ENCODE measurements at regions not wholly inside any gene's neighbourhood (a gene's known extent, or its start where the extent isn't known, plus 50 kb on each side); places are given as distances from the start of the nearest gene placed in this dataset.

DNA sequence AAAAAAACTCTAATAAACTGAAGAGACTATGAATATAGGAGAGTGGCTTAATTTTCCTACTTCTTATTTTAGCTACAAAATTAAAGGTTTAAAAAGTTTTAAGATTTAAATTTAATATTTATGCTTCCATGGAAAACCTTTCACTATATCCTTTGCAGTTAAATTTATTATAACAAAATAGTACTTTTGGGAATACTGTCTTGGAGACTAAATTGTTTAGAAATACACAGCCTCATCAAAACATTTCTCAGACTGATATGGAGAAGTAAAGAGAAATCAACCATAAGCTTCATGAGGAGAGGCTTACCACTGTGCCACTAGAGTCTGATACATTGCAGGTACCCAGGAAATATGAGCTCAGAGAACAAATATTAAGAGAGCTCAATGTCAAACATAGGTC lies 436.5 kb downstream of the KCTD12 start:
- dilution Hi-C loops (cut with MboI; ENCODE audit: extremely low pct_ligation_motif_present, low sequenced_read_pairs) = loop anchor here (25.0 kb wide), 1 partner anchor 562 kb away; no protein-coding TSS in a partner anchor
- H3K4me3 ChIP-seq (ENCODE audit: control insufficient read depth in 2 of 3, extremely low read depth in 1 of 3, insufficient read depth in 2 of 3, low read depth in 1 of 3, low read length in 3 of 3) = no peak overlapping the region
- H3K4me2 ChIP-seq (ENCODE audit: control insufficient read depth, extremely low read depth, insufficient read depth, low read depth, low read length) = no peak overlapping the region
- no peak overlapping the region for H3K9ac ChIP-seq (ENCODE audit: control insufficient read depth, extremely low read depth, insufficient read depth, low read length)
- no peaks in the 10 kb centered on the region for H3K4me1 ChIP-seq (ENCODE audit: control insufficient read depth, extremely low read depth, insufficient read depth, low read length)
- no peak overlapping the region for H2AFZ ChIP-seq (ENCODE audit: control insufficient read depth, low read length)
- no peak overlapping the region for H3K27ac ChIP-seq (ENCODE audit: control insufficient read depth, insufficient read depth, low read length)
- H3K79me2 ChIP-seq (ENCODE audit: control insufficient read depth, insufficient read depth, low read length) = no peaks in the 10 kb centered on the region
- H3K9me3 ChIP-seq (ENCODE audit: control insufficient read depth, low read depth, low read length) = no peaks in the 10 kb centered on the region
- H4K20me1 ChIP-seq (ENCODE audit: control insufficient read depth, extremely low read depth, insufficient read depth, low read length) = no peaks in the 10 kb centered on the region
- H3K27me3 ChIP-seq (ENCODE audit: control insufficient read depth, extremely low read depth, insufficient read depth, low read length) = no peaks in the 10 kb centered on the region
- DNase-seq (ENCODE audit: low read depth, low spot score) (no peak), FAIRE-seq (no peak)
- TF ChIP-seq EZH2 (IDR thresholded peaks at IDR 0.05; ENCODE audit: low read length) (no peak), CTCF (optimal IDR thresholded peaks at IDR 0.05 in 1 of 3, IDR thresholded peaks at IDR 0.05 in 1 of 3, conservative IDR thresholded peaks at IDR 0.05 in 1 of 3; ENCODE audit: extremely low read depth in 1 of 3, insufficient read depth in 2 of 3, low read length in 3 of 3) (no peak)
- H3K9me1 ChIP-seq (ENCODE audit: control insufficient read depth, extremely low read depth, insufficient read depth, low read length) = no peaks in the 10 kb centered on the region
- H3K36me3 ChIP-seq (ENCODE audit: control insufficient read depth in 2 of 2, extremely low read depth in 1 of 2, insufficient read depth in 2 of 2, low read length in 2 of 2) = no peaks in the 10 kb centered on the region

DNA sequence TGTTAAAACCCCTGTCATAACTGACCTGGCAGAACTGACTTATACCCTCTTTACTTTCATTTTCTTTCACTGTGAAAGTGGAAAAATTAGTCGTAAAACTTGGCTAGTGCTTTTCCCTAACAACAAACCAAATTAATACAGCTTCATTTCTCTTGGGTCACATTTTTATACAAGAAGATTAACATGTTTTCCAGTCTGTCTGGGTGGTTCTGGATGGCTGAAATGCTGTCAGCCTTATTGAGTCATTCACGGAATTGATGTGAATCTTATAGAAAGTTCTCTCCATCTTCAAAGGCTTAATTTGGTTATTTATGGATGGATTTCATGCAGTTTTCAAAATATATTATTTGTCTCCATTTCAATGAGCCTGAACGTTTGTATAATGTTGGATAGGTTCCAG lies 440.0 kb downstream of the KCTD12 start:
- no peak for TF ChIP-seq EZH2 (IDR thresholded peaks at IDR 0.05; ENCODE audit: low read length)
- H3K27ac ChIP-seq (ENCODE audit: control insufficient read depth, insufficient read depth, low read length) = no peak overlapping the region
- no peak overlapping the region for H3K4me2 ChIP-seq (ENCODE audit: control insufficient read depth, extremely low read depth, insufficient read depth, low read depth, low read length)
- no peak overlapping the region for H3K9ac ChIP-seq (ENCODE audit: control insufficient read depth, extremely low read depth, insufficient read depth, low read length)
- H4K20me1 ChIP-seq (ENCODE audit: control insufficient read depth, extremely low read depth, insufficient read depth, low read length) = no peaks in the 10 kb centered on the region
- H3K9me3 ChIP-seq (ENCODE audit: control insufficient read depth, low read depth, low read length) = no peaks in the 10 kb centered on the region
- H3K79me2 ChIP-seq (ENCODE audit: control insufficient read depth, insufficient read depth, low read length) = no peaks in the 10 kb centered on the region
- no peak for DNase-seq (ENCODE audit: low read depth, low spot score)
- no peaks in the 10 kb centered on the region for H3K4me1 ChIP-seq (ENCODE audit: control insufficient read depth, extremely low read depth, insufficient read depth, low read length)
- no peaks in the 10 kb centered on the region for H3K36me3 ChIP-seq (ENCODE audit: control insufficient read depth in 2 of 2, extremely low read depth in 1 of 2, insufficient read depth in 2 of 2, low read length in 2 of 2)
- no peak for FAIRE-seq
- no peaks in the 10 kb centered on the region for H3K27me3 ChIP-seq (ENCODE audit: control insufficient read depth, extremely low read depth, insufficient read depth, low read length)
- dilution Hi-C loops (cut with MboI; ENCODE audit: extremely low pct_ligation_motif_present, low sequenced_read_pairs) = no loop called here
- no peaks in the 10 kb centered on the region for H3K9me1 ChIP-seq (ENCODE audit: control insufficient read depth, extremely low read depth, insufficient read depth, low read length)
- H3K4me3 ChIP-seq (ENCODE audit: control insufficient read depth in 2 of 3, extremely low read depth in 1 of 3, insufficient read depth in 2 of 3, low read depth in 1 of 3, low read length in 3 of 3) = no peak overlapping the region
- no peak overlapping the region for H2AFZ ChIP-seq (ENCODE audit: control insufficient read depth, low read length)

DNA sequence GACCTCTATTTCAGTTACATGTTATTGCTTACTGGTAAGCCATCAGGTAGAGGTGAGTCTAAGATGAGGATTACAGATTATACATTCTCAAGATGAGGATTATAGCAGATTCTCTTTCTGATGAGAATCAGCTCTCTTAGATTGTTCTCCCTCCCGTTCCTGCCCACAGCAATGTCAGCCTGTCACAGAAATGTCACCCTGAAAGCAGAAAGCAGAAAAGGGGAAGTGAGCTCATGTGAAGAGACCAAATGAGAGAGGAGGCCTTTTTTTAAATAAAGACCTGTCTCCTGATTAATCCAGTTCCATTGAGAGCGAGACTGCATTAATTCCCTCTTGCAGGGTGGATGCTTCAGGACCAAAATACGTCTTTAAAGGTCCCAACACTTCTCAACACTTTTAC lies 445.6 kb downstream of the KCTD12 start:
- no peaks in the 10 kb centered on the region for H3K36me3 ChIP-seq (ENCODE audit: control insufficient read depth in 2 of 2, extremely low read depth in 1 of 2, insufficient read depth in 2 of 2, low read length in 2 of 2)
- H2AFZ ChIP-seq (ENCODE audit: control insufficient read depth, low read length) = no peak overlapping the region
- FAIRE-seq (no peak), DNase-seq (ENCODE audit: low read depth, low spot score) (no peak)
- no peak overlapping the region for H3K9ac ChIP-seq (ENCODE audit: control insufficient read depth, extremely low read depth, insufficient read depth, low read length)
- no peaks in the 10 kb centered on the region for H3K27me3 ChIP-seq (ENCODE audit: control insufficient read depth, extremely low read depth, insufficient read depth, low read length)
- no peak overlapping the region for H3K27ac ChIP-seq (ENCODE audit: control insufficient read depth, insufficient read depth, low read length)
- no peaks in the 10 kb centered on the region for H4K20me1 ChIP-seq (ENCODE audit: control insufficient read depth, extremely low read depth, insufficient read depth, low read length)
- no peaks in the 10 kb centered on the region for H3K79me2 ChIP-seq (ENCODE audit: control insufficient read depth, insufficient read depth, low read length)
- no peak overlapping the region for H3K4me3 ChIP-seq (ENCODE audit: control insufficient read depth in 2 of 3, extremely low read depth in 1 of 3, insufficient read depth in 2 of 3, low read depth in 1 of 3, low read length in 3 of 3)
- dilution Hi-C loops (cut with MboI; ENCODE audit: extremely low pct_ligation_motif_present, low sequenced_read_pairs) = no loop called here
- H3K9me1 ChIP-seq (ENCODE audit: control insufficient read depth, extremely low read depth, insufficient read depth, low read length) = no peaks in the 10 kb centered on the region
- no peaks in the 10 kb centered on the region for H3K9me3 ChIP-seq (ENCODE audit: control insufficient read depth, low read depth, low read length)
- TF ChIP-seq CTCF (optimal IDR thresholded peaks at IDR 0.05 in 1 of 3, IDR thresholded peaks at IDR 0.05 in 1 of 3, conservative IDR thresholded peaks at IDR 0.05 in 1 of 3; ENCODE audit: extremely low read depth in 1 of 3, insufficient read depth in 2 of 3, low read length in 3 of 3) (no peak), EZH2 (IDR thresholded peaks at IDR 0.05; ENCODE audit: low read length) (no peak)
- H3K4me2 ChIP-seq (ENCODE audit: control insufficient read depth, extremely low read depth, insufficient read depth, low read depth, low read length) = no peak overlapping the region
- no peaks in the 10 kb centered on the region for H3K4me1 ChIP-seq (ENCODE audit: control insufficient read depth, extremely low read depth, insufficient read depth, low read length)
